Ovary (tissue), 3 donors: ENCODE measurements at regions not wholly inside any gene's neighbourhood (a gene's known extent, or its start where the extent isn't known, plus 50 kb on each side); places are given as distances from the start of the nearest gene placed in this dataset.

Experiments used
- CTCF ChIP-seq, 3 donors: fragments of 450-650 bp in 2 of 3; fragments of 200-600 bp in 1 of 3; IDR thresholded peaks; one replicate each; pipeline versions ENCODE4 v1.5.1 to v1.8.0; 2016 to 2022; ENCODE audit warnings: antibody characterized with exemption in 3 of 3, mild to moderate bottlenecking in 1 of 3
- EP300 ChIP-seq: sonication (generic); formaldehyde crosslinking; IDR thresholded peaks from one replicate; pipeline ENCODE4 v1.6.1; 2017; ENCODE audit warnings: antibody characterized with exemption
- POLR2A ChIP-seq: fragments of 450-650 bp; IDR thresholded peaks from one replicate; pipeline ENCODE4 v1.6.1; 2017; ENCODE audit warnings: antibody characterized with exemption, mild to moderate bottlenecking, moderate library complexity
- donor health status: DM: no; HTN: no; CAD: no.

- no peak for TF ChIP-seq POLR2A
- TF ChIP-seq CTCF (IDR thresholded peaks at IDR 0.05) = no peak
- TF ChIP-seq EP300 = no peak
Measured at GRCh38 chr4:136861091-136861490, 671.2 kb downstream of the PCDH18 start.
